ENCODE measurements at regions not wholly inside any gene's neighbourhood (a gene's known extent, or its start where the extent isn't known, plus 50 kb on each side); places are given as distances from the start of the nearest gene placed in this dataset.
"Not testable (repeated sequence)": the region's sequence is repeated elsewhere in the genome, so short reads cannot be mapped to it uniquely, and the experiment has no call there.

- no peak for DNase-seq (ENCODE audit: low read depth)
These were observed 315.3 kb upstream of the C1orf174 start for GRCh38 chr1:4215391-4215790.

- no peak for DNase-seq (ENCODE audit: low read depth)
These were observed 316.2 kb upstream of the C1orf174 start for GRCh38 chr1:4216231-4216630.

GRCh38 chr1:4218619-4219018, 318.5 kb upstream of the C1orf174 start:
- no peak for DNase-seq (ENCODE audit: low read depth)

- no peak for DNase-seq (ENCODE audit: low read depth)
These were observed 319.0 kb upstream of the C1orf174 start for GRCh38 chr1:4219111-4219510.

- no peak for DNase-seq (ENCODE audit: low read depth)
These were observed 319.8 kb upstream of the C1orf174 start for GRCh38 chr1:4219826-4220225.

- no peak for DNase-seq (ENCODE audit: low read depth)
These were observed 320.3 kb upstream of the C1orf174 start for GRCh38 chr1:4220362-4220761.

- no peak for DNase-seq (ENCODE audit: low read depth)
These were observed 321.0 kb upstream of the C1orf174 start for GRCh38 chr1:4221107-4221506.

- no peak for DNase-seq (ENCODE audit: low read depth)
These were observed 324.8 kb upstream of the C1orf174 start for GRCh38 chr1:4224684-4225467.

- peak; percentile 45 for DNase-seq (ENCODE audit: low read depth)
These were observed 327.9 kb upstream of the C1orf174 start for GRCh38 chr1:4227986-4228385.

- no peak for DNase-seq (ENCODE audit: low read depth)
These were observed 353.9 kb upstream of the C1orf174 start for GRCh38 chr1:4253935-4254334.

GRCh38 chr1:4256351-4256750, 356.3 kb upstream of the C1orf174 start:
- DNase-seq (ENCODE audit: low read depth) = no peak

- not testable (repeated sequence) for DNase-seq (ENCODE audit: low read depth)
These were observed 358.2 kb upstream of the C1orf174 start for GRCh38 chr1:4258146-4258777.

GRCh38 chr1:4261327-4261726, 361.3 kb upstream of the C1orf174 start:
- DNase-seq (ENCODE audit: low read depth) = no peak

GRCh38 chr1:4262665-4263064, 362.6 kb upstream of the C1orf174 start:
- DNase-seq (ENCODE audit: low read depth) = no peak

- DNase-seq (ENCODE audit: low read depth) = no peak
These were observed 363.6 kb upstream of the C1orf174 start for GRCh38 chr1:4263699-4264098.

- DNase-seq (ENCODE audit: low read depth) = no peak
These were observed 365.8 kb upstream of the C1orf174 start for GRCh38 chr1:4265836-4266235.

- DNase-seq (ENCODE audit: low read depth) = no peak
These were observed 367.5 kb upstream of the C1orf174 start for GRCh38 chr1:4267381-4268261.

- no peak for DNase-seq (ENCODE audit: low read depth)
These were observed 368.3 kb upstream of the C1orf174 start for GRCh38 chr1:4268262-4268888.

GRCh38 chr1:4268889-4269284, 368.8 kb upstream of the C1orf174 start:
- no peak for DNase-seq (ENCODE audit: low read depth)

GRCh38 chr1:4269330-4269729, 369.3 kb upstream of the C1orf174 start:
- no peak for DNase-seq (ENCODE audit: low read depth)

- DNase-seq (ENCODE audit: low read depth) = no peak
These were observed 370.0 kb upstream of the C1orf174 start for GRCh38 chr1:4269952-4270570.

All from Daoy (cell line).